T-helper 1 cell (primary cell): ENCODE measurements at regions not wholly inside any gene's neighbourhood (a gene's known extent, or its start where the extent isn't known, plus 50 kb on each side); places are given as distances from the start of the nearest gene placed in this dataset.
A peak's percentile ranks its signal among the peaks of the same experiment; 100 is the strongest.
"Not testable (repeated sequence)": the region's sequence is repeated elsewhere in the genome, so short reads cannot be mapped to it uniquely, and the experiment has no call there.

Source experiments
- DNase-seq, 5 donors: peaks; one replicate each; pipeline ENCODE4 v3.0.0-alpha.2; 2012 to 2020

DNA sequence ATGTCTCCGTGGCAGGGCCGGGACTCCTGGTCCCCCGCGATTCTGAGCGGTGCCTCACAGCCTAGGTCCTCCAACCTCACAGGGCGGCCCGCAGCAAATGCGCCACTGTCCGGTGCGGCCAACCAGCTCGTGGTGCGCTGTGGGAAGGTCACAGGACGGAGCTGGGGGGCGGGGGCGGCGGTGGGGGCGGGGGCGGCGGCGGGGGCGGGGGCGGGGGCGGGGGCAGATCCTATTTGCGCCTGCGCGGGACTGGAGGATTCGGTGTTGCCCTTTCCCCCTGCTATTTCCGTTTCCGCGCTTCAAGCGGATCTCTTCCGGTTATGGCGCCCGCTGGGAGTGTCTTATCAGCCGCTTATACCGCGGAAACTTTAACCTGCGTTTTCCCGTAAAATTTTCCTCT lies 106.7 kb upstream of the SNRPN start:
- peak in 1 of 5 donors; percentile 9 for DNase-seq

DNA sequence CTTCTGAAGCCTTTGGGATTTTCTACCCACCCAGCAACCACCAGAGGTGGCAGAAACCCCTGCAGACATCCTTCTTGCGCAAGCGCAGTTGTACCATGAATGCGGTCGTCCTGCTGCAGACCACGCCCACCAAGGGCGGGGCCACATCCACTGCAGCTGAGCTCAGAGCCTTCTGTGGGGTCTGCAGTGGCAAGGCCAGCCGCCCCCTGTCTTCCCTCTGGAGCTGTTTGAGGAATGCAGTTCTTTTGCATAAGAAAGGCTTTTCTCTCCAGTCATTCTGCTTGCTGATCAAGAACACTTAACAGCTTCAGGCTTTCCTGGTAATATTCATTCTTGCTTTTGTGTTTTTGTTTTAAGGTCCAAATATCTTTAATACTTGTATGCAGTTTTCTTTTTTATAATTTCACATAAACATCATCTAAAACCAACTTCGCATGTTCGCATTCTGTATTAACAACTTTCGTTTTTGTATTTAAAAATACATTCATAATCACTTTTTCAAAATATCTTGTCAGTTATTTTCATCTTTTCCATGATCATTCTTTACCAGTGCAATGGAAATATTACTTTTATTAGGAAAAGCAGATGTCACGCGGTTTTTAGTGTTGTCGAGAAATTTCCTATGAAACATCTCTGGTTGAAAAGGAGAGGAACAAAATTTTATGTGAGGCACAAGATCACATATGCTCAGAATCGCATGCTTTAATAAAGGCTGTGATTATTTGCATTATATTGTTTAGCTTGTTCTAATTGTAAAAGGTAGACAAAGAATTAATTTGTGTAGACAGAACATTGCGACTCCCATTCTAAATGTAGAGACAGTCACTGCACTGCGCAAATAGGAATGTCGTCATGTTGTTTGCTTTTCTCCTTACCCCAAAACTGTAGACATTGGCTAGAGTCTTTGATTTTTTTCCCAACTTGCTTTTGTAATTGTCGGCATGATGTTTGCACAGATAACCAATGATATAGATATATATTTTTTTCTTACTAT lies 98.1 kb upstream of the SNRPN start:
- no peak for DNase-seq

DNA sequence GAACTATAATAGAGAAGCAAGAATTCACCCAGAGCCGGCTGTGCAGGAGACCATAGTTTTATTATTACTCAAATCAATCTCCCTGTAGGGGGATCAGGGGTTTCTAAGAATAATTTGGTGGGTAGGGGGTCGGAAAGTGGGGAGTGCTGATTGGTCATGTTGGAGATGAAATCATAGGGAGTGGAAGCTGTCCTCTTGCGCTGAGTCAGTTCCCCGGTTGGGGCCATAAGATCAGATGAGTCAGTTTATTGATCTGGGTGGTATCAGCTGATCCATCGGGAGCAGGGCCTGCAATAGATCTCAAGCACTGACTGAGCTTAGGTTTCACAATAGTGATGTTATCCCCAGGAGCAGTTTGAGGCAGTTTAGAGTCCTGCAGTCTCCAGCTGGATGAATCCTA lies 97.0 kb upstream of the SNRPN start:
- no peak for DNase-seq

DNA sequence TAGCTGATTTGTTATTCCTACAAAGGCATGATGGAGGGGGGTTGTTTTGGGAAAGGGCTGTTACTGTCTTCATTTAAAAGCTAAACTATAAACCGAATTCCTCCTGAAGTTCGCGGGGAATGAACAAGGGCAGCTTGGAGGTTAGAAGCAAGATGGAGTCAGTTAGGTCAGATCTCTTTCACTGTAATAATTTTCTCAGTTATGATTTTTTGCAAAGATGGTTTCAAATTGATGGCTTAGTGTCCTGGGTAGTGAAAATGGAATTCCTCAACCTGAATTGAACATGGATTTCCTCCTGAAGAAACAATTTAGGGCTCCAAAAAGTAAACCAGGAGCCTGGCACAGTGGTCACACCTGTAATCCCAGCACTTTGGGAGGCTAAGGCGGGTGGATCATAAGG lies 96.6 kb upstream of the SNRPN start:
- DNase-seq = not testable (repeated sequence)

DNA sequence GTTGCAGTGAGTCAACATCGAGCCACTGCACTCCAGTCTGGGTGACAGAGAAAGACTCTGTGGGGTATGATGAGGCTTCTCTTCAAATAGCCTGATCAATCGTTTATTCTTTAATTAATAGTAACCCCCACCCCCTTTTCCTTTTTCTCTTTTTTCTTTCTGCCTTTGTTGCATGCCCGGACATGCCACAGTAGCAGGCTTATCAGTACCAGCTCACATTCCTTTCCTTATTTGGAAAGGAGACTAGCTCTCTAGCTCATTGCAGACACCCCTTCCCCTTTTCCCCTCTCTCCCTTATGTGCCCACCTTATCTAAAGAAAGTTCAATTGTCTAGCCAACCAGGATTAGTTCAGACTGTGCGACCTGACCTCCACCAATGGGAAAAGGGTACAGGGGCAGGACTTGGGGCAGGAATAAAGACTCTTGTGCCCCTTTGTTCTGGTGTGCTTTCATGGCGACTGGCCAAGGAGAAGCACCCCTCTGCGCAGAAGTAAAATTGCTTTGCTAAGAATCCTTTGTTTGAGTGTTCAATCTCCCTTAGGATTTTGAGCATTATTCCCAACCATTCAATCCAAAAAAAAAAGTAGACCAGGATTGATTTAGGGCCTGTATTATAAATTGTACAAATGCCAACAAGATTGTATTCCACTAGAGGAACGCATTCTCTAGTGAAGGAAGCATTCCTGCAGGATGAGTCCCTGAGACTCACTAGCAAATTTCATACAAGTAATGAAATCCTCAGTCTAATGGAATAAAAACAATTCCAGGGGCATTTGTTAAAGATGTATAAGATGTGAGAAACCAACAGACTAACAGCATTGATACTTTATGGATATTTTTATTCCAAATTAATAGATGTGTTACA lies 95.8 kb upstream of the SNRPN start:
- no peak for DNase-seq

DNA sequence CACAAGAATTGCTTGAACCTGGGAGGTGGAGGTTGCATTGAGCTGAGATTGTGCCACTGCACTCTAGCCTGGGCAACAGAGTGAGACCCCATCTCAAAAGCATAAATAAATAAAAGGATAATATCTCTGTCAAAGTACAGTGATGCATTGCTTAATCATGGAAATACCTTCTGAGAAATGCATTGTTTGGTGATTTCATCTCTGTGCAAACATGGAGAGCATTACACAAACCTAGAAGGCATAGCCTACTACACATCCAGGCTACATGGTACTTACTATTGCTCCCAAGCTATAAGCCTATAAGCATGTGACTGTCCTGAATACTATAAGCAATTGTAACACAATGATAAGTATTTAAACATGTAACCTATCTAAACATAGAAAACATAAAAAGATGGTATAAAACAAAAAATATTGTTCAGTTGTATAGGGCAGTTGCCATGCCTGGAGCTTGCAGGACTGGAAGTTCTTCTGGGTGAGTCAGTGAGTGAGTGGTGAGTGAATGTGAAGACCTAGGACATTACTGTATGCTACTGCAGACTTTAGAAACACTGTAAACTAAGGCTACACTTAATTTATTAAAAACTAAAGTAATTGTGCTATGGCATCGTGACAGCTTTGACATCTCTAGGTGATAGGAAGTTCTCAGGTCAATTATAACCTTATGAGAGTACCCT lies 93.6 kb upstream of the SNRPN start:
- no peak for DNase-seq

DNA sequence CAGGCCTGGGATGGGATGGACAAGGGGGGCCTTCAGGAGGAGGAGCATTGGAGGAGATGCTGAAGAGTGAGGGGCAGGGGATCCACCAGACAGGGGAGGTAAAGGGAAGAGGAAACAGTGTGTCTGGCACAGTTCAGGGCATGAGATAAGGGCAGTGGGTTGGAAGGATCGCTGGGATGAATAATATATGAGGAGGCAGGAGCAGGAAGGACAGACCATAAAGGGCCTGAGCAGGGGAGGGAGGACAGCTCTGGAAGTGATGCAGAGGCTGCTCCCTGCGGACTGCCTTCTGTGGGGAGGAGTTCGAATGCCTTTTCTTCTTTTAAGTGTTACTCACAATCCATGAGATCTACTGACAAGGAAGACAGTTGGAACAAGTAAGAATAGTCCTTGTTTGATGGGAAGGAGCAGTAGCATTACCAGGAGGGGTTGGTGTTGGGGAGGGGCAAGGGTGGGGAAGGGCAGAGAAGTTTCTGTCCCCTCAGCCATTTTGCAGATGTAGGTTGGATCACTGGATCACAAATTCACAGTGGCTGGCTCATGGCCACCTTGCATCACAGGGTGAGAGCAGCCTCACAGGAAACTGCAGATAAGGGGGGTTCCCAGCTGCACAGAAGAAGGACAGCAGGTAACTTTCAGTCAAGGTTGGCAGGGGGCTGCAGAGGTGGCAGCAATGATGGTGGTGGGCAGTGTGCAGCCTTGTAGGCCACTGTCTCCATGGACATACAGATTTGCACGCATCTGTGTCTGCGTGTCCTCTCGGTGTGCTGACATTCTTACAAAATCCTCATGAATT lies 91.9 kb upstream of the SNRPN start:
- DNase-seq = no peak

DNA sequence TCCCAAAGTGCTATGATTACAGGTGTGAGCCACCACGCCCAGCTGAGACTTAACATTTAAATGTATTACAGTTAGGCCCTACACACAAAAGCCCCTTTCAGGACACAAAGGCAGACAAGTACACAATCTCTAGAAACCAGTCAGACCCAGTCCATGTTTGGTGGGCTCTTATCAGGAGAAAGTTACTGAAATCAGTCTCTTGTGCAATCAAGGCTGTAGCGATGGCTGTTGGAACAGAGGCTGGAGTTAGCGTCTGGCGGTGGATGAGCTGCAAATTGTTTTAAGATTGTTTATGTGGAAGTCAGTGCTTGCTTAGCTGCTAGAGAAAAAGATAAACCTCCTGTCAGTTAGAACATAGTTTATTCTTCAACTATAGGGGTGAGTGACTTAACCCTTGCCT lies 89.5 kb upstream of the SNRPN start:
- DNase-seq = no peak

DNA sequence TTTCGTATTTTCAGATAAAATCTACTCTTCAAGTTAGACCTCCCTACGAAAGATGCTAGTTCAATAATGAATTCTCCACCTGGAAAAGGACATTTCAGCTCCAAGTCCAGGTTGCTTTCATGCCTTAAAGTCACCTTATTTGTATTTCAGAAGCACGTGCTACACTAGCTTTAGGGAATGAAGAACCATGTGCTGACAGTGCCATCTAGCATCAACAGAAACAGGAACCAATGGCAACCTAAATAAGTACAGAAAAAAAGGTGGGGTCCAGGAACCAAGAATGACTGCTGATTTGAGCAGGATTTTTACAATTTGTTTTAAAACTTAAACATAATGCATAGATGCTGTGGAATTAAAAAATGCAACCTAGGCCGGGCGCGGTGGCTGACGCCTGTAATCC lies 77.6 kb upstream of the SNRPN start:
- no peak for DNase-seq

DNA sequence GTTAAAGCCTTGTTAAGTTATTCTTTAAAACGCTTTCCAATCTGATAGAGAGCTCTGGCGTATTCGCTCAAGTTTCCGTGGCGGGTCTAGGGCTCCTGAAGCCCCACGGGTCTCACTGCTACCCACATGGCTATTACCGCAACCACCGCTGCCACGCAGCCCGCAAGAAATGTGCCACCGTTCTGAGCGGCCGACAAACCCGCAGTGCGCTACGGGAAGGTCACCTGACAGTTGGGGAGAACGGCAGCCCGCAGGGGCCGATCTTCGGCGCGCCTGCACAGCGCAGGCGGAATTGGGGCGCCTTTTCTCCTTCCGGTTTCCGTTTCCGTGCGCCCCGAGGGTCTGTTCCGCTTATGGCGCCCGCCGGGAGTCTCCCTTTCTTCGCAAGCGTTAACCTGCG lies 76.6 kb upstream of the SNRPN start:
- no peak for DNase-seq

DNA sequence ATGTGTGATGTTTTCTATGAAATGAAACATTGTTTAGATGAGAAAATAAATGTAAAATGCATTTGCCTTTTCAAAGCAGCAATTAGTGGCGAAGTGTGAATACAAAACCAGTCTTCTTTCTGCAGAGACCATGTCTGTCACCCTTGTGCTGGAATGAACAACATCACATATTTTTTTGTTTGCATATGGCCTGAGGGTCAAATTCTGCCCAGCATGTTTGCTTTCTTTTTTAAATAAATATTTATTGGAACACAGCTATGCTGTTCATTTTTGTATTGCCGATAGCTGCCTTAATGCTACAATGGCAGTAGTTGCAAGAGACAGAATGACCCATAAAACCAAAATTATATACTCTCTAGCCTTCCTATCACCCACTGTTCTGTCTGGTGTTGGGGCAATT lies 75.3 kb upstream of the SNRPN start:
- DNase-seq = no peak

DNA sequence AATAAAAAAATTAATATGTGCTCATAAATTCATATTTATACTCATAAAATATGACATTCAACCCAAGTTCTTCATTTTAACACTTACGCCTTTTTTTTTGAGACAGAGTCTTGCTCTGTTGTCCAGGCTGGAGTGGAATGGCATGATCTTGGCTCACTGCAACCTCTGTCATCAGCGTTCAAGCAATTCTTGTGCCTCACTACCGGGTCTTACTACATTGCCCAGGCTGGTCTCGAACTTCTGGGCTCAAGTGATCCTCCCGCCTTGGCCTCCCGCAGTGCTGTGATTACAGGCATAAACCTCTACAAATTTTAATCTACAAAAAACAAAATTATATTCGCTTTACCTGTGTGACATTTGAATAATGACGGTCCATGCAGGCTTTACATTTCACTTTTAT lies 74.1 kb upstream of the SNRPN start:
- DNase-seq = no peak

DNA sequence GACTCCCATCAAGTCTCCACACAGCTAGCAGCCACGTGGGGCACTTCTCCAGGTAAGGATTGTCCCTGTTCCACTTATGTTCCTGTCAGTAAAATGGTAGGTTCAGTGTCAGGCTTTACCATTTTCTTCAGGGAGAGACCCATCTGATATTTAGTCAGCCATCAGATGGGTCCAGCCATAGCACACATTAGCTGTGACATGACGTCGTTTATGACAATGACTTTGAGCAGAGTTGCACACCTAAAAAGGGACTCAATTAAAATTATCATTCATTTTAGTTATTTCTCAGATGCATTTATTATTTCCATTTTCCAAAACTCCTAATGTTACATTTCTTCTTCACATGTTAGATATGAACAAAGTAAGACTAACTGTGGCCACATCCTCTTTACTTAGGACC lies 68.2 kb upstream of the SNRPN start:
- DNase-seq = no peak

DNA sequence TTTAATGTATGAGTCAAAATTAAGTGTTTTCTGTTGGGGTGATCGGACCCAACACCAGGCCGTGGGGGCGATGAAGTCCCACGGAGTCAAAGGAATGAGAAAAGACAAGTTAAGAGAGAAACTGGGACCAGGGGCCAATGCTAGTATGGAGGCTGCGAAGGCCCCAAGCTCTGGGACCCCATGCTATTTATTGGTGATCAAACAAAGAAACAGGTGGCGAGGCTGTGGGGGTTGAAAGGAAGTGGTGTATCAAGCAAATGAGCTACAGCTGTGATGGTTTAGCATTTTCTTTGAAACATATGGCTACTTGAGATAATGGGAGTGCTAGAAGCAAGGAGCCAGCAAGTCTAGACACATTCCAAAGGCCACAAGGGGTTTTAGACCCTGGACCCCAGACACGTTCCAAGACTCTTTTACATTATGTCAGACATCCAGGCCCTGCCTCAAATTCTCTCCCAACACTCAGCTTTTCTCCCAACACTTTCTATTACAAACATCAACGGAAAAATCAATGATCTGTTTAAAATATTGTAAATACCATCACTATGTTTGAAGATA lies 56.0 kb upstream of the SNRPN start:
- DNase-seq = no peak

DNA sequence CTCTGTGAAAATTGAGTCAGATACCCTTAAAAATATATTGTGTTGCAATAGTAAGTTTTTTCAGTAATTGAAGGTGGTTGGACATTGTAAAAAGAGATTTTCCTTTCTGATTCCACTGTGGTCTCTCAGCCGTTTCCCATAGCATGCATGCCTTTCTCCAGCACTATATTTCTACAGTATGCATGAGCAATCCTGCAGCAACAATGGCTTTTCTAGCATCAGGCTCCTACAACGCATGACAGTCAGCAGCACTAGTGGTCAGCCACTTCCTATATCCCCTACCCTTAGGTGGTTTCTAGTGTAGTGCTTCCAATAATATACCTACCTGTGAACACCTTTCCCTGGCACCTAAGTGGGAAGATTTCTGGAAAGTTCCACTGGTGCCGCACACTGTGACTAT lies 55.4 kb upstream of the SNRPN start:
- DNase-seq = no peak

DNA sequence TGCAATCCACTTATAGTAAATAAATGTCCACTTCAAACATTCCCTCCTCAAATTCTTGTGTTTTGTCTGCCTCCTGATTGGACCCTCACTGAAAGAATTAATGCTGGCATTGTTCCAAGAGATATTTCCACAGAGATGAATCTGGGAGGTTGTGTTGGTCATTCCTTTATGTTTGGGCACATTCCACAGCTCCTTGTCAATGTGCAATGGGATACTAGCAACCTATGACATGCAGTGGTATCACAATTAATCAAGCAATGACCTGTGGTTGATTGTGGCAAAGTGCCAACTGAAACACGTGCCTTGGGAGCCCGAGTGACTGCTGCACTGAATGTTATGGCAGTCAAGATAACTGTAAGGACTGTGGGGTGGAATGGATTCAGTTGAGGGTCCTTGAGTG lies 55.0 kb upstream of the SNRPN start:
- DNase-seq = no peak

DNA sequence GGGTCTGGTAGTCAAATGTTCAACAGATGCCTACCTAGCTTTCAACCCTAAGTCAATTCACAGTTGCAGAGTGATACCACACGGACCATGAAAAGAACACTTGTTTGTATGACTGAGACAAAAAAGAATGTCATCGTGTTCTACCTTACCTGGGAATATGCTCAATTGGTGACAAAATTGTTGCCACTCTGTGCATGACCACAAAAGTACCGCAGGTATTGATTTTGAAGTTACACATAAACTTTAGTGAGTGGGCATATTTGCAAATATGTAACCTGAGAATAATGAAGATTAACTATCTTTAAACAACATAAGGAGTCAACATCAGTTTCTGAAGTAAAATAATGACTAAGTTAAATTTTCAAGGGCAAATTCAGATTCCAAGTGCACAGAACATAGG lies 53.4 kb upstream of the SNRPN start:
- DNase-seq = no peak
